Pancreas (tissue), 10 donors: ENCODE measurements at regions not wholly inside any gene's neighbourhood (a gene's known extent, or its start where the extent isn't known, plus 50 kb on each side); places are given as distances from the start of the nearest gene placed in this dataset.

Experiments used
- ATAC-seq, 4 donors: fragments of 200-7000 bp; cut with Tn5 transposase; one replicate each; pipeline versions ENCODE4 v1.8.0 to v1.9.1; 2020; ENCODE audit warnings: mild to moderate bottlenecking in 4 of 4, moderate library complexity in 4 of 4
- DNase-seq, 6 donors: peaks; one replicate each; pipeline ENCODE4 v3.0.0-alpha.2; 2020
- FAIRE-seq: peaks from 2 replicates; lab custom pipeline; 2012; peaks lifted over from hg19 to GRCh38; lab: Jason Lieb, UNC
- H3K27ac ChIP-seq, 4 donors: fragments of 200-600 bp; sonication (generic); 1 replicate in 3 of 4; 2 replicates in 1 of 4; pipeline versions ENCODE4 v1.5.0 to v1.8.0; 2020
- H3K27me3 ChIP-seq, 4 donors: fragments of 200-600 bp; one replicate each; pipeline ENCODE4 v1.8.0; 2021
- H3K36me3 ChIP-seq, 3 donors: fragments of 200-600 bp; sonication (generic) in 1 of 3; one replicate each; pipeline versions ENCODE4 v1.5.0 to v1.8.0; 2020 to 2021
- H3K4me1 ChIP-seq, 3 donors: fragments of 200-600 bp; one replicate each; pipeline ENCODE4 v1.8.0; 2021
- H3K4me3 ChIP-seq, 4 donors: fragments of 200-600 bp; sonication (generic) in 2 of 4; one replicate each; pipeline versions ENCODE4 v1.5.0 to v1.8.0; 2020 to 2021
- H3K9me3 ChIP-seq, 4 donors: fragments of 200-600 bp; one replicate each; pipeline ENCODE4 v1.8.0; 2021
- WGBS, 2 donors: extraction: QIAGEN DNeasy Blood & Tissue Kit; methylation state at CpG; one replicate each; pipeline ENCODE4 v1.1.7; 2013; 5-methylcytosine and 5-hydroxymethylcytosine counted together
- intact Hi-C, 3 donors: fragments of 100-400 bp; cut with DNase I; formaldehyde crosslinking; loops; one replicate each; pipeline versions ENCODE4 v1.11.1 to v1.14.2; 2022
- TF ChIP-seq, protein P1 (sequence below), 4 donors: fragments of 200-600 bp; sonication (generic) in 3 of 4; IDR thresholded peaks; one replicate each; pipeline versions ENCODE4 v1.5.0 to v1.8.0; 2021; ENCODE audit warnings: antibody characterized with exemption in 4 of 4
- donor health status: healthy with polysubstance abuse.
- donor health status: DM: no; HTN: no; CAD: no; lungs with moderate emphysema.
- donor health status: DM: no; HTN: no; CAD: no.
- donor health status: control.
- donor health status: control.
- donor health status: Bipolar disorder and iron deficiency.
- donor health status: DM: yes; HTN: yes; CAD: no.
- donor health status: DM: no; HTN: no; CAD: no.
- donor health status: DM: no; HTN: no; CAD: no.
- donor health status: DM: yes; HTN: yes; CAD: no.

DNA sequence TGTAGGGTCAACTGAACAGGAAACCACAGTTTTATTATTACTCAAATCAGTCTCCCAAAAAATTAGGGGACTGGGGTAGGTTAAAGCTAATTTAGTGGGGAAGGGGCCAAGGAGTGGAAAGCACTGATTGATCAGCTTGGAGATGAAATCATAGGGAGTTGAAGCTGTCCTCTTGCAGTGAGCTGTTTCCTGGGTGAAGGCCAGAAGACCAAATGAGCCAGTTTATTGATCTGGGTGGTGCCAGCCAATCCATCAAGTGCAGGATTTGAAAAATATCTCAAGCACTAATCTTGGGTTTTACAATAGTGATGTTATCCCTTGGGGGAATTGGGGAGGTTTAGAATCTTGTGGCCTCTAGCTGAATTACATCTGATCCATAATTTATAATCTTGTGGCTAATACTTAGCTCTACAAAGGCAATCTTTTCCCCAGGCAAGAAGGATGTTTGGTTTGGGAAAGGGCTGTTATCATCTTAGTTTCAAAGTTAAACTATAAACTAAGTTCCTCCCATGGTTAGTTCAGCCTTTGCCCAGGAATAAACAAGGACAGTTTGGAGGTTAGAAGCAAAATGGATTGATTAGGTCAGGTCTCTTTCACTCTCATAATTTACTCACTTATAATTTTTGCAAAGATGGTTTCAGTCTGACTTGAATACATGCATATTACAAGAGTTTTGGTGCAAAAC lies 773.5 kb downstream of the XPNPEP1 start:
- H3K36me3 ChIP-seq = no peaks in the 10 kb centered on the region
- DNase-seq = no peak
- no peak overlapping the region for H3K27ac ChIP-seq

DNA sequence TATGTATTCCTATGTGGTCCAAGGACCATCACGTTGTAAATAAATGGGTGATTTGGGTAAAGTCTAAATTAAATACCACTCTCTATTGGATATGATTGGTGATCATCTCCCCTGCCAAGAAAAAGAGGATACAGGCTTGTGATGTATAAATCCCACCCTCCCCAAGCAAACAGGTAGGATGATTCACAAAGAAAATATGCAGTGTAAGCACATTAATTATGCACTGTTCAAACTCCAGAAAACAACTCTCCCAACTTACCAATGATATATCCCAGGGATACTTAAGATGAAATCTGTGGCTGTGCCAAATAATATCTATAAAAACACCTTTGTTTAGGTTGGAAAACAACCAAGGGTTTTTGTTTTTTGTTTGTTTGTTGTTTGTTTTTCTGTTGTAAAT lies 795.9 kb downstream of the XPNPEP1 start:
- H3K4me3 ChIP-seq = no peak overlapping the region
- H3K27me3 ChIP-seq = no peaks in the 10 kb centered on the region
- intact Hi-C loops = no loop called here
- TF ChIP-seq, protein P1, sequence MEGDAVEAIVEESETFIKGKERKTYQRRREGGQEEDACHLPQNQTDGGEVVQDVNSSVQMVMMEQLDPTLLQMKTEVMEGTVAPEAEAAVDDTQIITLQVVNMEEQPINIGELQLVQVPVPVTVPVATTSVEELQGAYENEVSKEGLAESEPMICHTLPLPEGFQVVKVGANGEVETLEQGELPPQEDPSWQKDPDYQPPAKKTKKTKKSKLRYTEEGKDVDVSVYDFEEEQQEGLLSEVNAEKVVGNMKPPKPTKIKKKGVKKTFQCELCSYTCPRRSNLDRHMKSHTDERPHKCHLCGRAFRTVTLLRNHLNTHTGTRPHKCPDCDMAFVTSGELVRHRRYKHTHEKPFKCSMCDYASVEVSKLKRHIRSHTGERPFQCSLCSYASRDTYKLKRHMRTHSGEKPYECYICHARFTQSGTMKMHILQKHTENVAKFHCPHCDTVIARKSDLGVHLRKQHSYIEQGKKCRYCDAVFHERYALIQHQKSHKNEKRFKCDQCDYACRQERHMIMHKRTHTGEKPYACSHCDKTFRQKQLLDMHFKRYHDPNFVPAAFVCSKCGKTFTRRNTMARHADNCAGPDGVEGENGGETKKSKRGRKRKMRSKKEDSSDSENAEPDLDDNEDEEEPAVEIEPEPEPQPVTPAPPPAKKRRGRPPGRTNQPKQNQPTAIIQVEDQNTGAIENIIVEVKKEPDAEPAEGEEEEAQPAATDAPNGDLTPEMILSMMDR (IDR thresholded peaks at IDR 0.05) = no peak
- H3K36me3 ChIP-seq = no peaks in the 10 kb centered on the region
- H3K27ac ChIP-seq = no peak overlapping the region
- 21 to 29% methylated on average over 1 of the region's 1 CpG for WGBS, 2 donors
- H3K4me1 ChIP-seq = no peaks in the 10 kb centered on the region
- no peaks in the 10 kb centered on the region for H3K9me3 ChIP-seq
- ATAC-seq (no peak), DNase-seq (no peak), FAIRE-seq (no peak)

More for the DNA sequence above, 773.5 kb downstream of the XPNPEP1 start:
- Histone ChIP-seq H3K9me3 (no peaks in the 10 kb centered on the region), H3K4me1 (no peaks in the 10 kb centered on the region), H3K4me3 (no peak overlapping the region), H3K27me3 (no peaks in the 10 kb centered on the region)
- intact Hi-C loops = no loop called here
- ATAC-seq (no peak), FAIRE-seq (no peak)
- TF ChIP-seq, protein P1 (IDR thresholded peaks at IDR 0.05) = no peak

GRCh38 chr10:109126541-109126940 lies 796.8 kb downstream of the XPNPEP1 start:
- FAIRE-seq (no peak), DNase-seq (no peak), ATAC-seq (no peak)
- H3K4me1 ChIP-seq = no peaks in the 10 kb centered on the region
- intact Hi-C loops = no loop called here
- TF ChIP-seq, protein P1 (IDR thresholded peaks at IDR 0.05) = no peak
- no peak overlapping the region for H3K4me3 ChIP-seq
- H3K9me3 ChIP-seq = no peaks in the 10 kb centered on the region
- no peaks in the 10 kb centered on the region for H3K27me3 ChIP-seq
- H3K27ac ChIP-seq = no peak overlapping the region
- no peaks in the 10 kb centered on the region for H3K36me3 ChIP-seq
- WGBS, 2 donors = 68 to 71% methylated on average over 3 of the region's 3 CpGs

- FAIRE-seq = no peak
- WGBS, 2 donors = 7 to 14% methylated on average over 1 of the region's 1 CpG
Measured at GRCh38 chr10:109126016-109126415, 797.3 kb downstream of the XPNPEP1 start.

DNA sequence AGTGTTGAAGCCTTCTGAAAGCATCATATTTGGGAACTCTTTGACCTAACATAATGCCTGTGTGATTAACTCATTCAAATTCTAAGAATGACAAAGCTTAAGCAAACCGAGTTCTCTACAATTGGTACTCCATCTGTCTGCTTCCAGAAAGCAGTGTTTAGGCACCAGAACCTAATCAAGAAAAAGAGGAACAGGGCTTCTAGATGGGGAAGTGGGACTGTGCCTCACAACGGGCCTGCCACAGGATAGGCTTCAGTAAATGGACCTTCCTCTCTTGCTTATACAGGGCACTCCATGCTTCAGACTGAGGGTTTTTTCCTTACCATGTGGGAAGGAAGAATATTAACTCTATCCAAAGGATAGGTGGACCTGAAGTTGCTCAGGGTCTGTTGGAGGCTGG lies 808.1 kb downstream of the XPNPEP1 start:
- 88 to 91% methylated on average over 2 of the region's 2 CpGs for WGBS, 2 donors
- no peak for FAIRE-seq
- TF ChIP-seq, protein P1 (IDR thresholded peaks at IDR 0.05) = no peak

More at GRCh38 chr10:109126016-109126415, 797.3 kb downstream of the XPNPEP1 start:
- DNase-seq (no peak), ATAC-seq (peak; percentile 46 to 77 (median 74))
- no peak overlapping the region for H3K27ac ChIP-seq
- H3K9me3 ChIP-seq = no peaks in the 10 kb centered on the region
- no peaks in the 10 kb centered on the region for H3K4me1 ChIP-seq
- TF ChIP-seq, protein P1 (IDR thresholded peaks at IDR 0.05) = peak in 2 of 4 donors; percentile 13
- H3K27me3 ChIP-seq = no peaks in the 10 kb centered on the region
- H3K36me3 ChIP-seq = no peaks in the 10 kb centered on the region
- no peak overlapping the region for H3K4me3 ChIP-seq
- intact Hi-C loops = no loop called here

More for the DNA sequence above, 808.1 kb downstream of the XPNPEP1 start:
- intact Hi-C loops = no loop called here
- Histone ChIP-seq H3K27me3 (no peaks in the 10 kb centered on the region), H3K27ac (no peak overlapping the region), H3K4me1 (no peaks in the 10 kb centered on the region), H3K36me3 (no peaks in the 10 kb centered on the region), H3K9me3 (no peaks in the 10 kb centered on the region), H3K4me3 (no peak overlapping the region)
- no peak for DNase-seq
- ATAC-seq = no peak
